Posterior vena cava (tissue), 2 donors: ENCODE measurements at regions not wholly inside any gene's neighbourhood (a gene's known extent, or its start where the extent isn't known, plus 50 kb on each side); places are given as distances from the start of the nearest gene placed in this dataset.

Experiments
- DNase-seq: peaks from one replicate; pipeline ENCODE4 v3.0.0-alpha.2; 2020; ENCODE audit warnings: low spot score
- intact Hi-C, 2 donors: fragments of 100-400 bp; cut with DNase I; formaldehyde crosslinking; loops; one replicate each; pipeline versions ENCODE4 v1.14.1 to v1.14.2; 2022 to 2023
- donor health status: DM: yes; HTN: yes; CAD: no.
- donor health status: DM: yes; HTN: yes; CAD: no.

- intact Hi-C loops = no loop called here
- no peak for DNase-seq
These were observed 97.3 kb upstream of the THRB start for GRCh38 chr3:24591661-24592555.

DNA sequence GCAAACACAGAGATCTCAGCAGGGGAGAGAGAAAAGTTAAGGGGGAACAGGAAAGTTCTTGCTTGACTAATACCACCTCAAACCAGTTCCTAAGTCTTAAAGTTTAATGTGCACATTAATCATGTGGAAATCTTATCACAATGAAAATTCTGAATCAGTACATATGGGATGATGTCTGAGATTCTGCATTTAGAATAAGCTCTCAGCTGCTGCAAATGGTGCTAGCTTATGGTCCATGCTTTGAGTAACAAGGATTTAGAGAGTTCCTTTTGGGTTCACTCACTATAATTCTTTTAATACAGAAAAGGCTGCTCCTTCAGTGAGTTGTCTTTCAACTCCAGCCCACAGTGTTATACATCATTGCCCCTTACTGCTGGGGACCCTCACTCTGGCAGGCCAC lies 99.5 kb upstream of the THRB start:
- DNase-seq = no peak

GRCh38 chr3:24595796-24596195 lies 101.1 kb upstream of the THRB start:
- intact Hi-C loops = no loop called here
- DNase-seq = no peak

More for the DNA sequence above, 99.5 kb upstream of the THRB start:
- intact Hi-C loops = no loop called here

GRCh38 chr3:24596626-24597025 lies 102.0 kb upstream of the THRB start:
- intact Hi-C loops = no loop called here
- DNase-seq = no peak

- DNase-seq = no peak
- intact Hi-C loops = no loop called here
These were observed 104.2 kb upstream of the THRB start for GRCh38 chr3:24598695-24599470.

- no peak for DNase-seq
- intact Hi-C loops = no loop called here
These were observed 106.7 kb upstream of the THRB start for GRCh38 chr3:24601066-24601939.

DNA sequence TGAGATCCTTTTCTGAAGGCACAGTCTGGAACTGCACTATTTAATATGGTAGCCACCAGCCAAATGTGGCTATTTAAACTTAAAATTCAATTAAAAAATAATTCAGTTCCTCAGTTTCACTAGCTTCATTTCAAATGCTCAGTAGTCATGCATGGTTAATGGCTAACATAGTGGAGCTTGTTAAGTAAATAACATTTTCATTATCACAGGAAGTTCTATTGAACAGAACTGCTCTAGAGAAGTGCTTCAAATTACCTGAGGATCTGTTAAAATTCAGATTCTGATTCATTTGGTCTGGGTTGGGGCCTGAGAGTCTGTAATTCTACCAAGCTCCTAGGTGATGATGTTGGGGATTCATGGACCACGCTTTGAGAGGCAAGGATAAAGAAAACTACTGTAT lies 109.6 kb upstream of the THRB start:
- no peak for DNase-seq

DNA sequence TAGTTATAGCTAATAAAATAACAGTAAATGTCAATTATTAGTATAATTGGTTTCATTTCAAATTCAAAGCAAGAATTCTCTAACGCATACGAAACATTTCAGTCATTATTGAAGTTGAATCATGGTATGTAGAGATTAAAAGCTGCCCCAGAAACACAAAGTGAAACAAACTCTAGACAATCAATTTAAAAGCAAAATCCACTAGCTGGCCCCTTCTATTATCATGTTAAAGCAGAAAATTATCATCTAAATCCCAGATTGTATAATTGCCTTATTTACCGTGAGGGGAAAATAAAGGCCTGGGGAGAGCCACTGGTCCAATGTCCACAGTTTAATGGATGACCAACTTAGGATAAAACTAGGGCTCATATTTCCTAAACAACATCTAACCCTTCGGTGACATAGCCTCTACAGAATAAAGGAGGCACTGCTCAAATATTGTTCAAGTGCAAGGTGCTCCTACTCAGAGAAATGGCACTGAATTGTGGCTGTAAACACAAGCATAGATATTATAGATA lies 110.9 kb upstream of the THRB start:
- intact Hi-C loops = no loop called here
- DNase-seq = no peak

More for the DNA sequence above, 109.6 kb upstream of the THRB start:
- intact Hi-C loops = no loop called here

DNA sequence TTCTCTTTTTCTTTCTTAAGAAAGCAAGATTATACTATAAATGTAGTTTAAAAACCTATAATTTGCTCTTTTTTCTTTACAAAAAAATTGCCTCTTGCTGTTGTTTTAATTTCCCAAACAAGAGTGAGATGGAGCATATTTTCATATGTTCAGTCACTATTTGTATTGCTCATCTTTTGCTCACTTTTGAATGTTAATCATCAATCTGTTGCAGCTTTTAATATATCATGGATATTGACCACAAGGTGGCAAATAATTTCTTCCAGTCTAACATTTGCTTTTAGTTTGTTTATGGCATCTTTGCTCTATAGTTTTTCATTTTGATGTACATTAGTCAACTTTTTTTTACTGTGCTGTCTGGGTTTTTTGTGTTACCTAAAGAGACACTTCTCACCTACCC lies 112.6 kb upstream of the THRB start:
- intact Hi-C loops = no loop called here
- no peak for DNase-seq

- intact Hi-C loops = no loop called here
- no peak for DNase-seq
These were observed 114.2 kb upstream of the THRB start for GRCh38 chr3:24608701-24609390.

DNA sequence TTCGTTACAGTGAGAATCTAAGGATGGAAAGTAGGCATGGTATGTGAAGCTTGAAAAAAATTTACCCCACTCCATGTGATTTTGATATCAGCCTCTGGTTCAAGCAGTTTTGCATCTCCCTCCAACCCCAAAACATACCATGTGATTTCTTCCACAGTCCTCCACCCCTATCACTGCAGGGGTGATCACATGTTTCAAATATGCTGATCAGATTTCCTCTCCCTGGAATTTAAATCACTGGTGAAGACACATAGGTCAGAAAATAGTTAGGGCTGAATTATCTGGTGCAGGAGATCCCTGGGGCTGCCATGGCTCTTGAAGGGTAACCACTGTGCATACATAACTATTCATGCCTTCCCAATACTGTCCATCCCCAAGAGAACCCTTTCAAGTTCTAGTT lies 119.7 kb upstream of the THRB start:
- DNase-seq = no peak
- intact Hi-C loops = no loop called here

DNA sequence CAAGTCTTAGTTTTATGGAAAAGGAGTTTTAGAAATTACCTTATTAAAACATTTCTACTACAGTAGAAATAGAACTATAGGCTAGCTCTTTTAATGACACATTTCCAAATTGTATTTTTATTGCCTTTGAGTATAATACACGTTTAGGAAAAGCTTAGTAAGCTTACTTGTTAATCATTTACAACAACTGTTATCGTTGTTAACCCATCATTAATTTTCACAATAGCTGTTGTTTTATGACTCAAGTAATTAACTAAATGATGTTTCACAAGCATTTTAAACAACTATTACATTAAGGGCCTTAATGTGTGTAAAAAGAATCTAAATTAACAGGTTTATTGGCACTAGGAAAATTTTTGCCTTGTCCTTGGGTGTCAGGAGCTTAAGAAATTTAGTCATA lies 120.5 kb upstream of the THRB start:
- no peak for DNase-seq
- intact Hi-C loops = no loop called here

DNA sequence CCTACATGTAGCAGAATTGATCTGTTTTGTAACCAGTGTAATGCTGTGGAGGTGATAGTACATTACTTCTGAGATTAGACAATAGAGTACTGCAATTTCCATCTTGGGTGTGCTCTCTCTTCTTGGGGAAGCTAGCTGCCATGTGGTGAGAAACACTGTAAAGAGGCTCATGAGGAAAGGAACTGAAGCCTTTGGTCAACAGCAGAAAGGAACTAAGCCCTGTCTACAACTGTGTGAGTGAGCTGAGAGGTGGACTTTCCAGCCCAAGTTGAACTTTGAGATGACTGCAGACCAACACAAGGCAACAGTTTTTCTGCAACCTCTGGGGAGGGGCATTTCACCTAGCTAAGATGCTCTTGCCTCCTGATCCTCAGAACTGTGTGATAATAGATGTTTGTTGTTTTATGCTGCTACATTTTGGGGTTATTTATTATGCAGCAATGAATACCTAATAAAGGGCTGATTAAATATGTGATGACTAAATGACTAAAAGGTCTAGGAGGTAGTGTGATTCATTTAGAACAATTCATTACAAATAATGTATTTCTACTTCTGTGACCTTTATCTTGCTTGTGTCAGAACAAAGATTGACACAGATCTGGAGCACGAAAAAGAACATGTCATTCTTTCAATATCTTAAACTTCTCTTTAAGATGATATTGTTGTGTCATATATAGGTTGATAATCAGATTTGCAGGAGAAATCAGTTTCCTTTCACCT lies 121.6 kb upstream of the THRB start:
- no peak for DNase-seq
- intact Hi-C loops = no loop called here

DNA sequence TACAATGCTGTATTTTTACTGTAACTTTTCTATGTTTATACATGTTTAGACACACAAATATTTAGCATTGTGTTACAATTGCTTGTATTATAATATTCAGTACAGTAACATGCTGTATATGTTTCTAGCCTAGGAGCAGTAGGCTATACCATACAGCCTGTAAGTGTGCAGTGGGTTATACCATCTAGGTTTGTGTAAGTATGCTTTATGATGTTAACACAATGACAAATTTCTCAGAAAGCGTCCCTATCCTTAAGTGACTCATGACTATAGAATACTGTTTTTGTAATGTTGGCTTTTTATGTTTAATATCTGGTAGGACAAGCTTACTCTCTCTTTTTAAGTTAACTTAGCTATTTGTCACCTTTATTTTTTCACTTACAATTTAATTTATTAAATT lies 127.5 kb upstream of the THRB start:
- no peak for DNase-seq
- intact Hi-C loops = loop anchor here in 1 of 2 donors (5.0 kb wide), 1 partner anchor 290 kb away; no protein-coding TSS in a partner anchor

DNA sequence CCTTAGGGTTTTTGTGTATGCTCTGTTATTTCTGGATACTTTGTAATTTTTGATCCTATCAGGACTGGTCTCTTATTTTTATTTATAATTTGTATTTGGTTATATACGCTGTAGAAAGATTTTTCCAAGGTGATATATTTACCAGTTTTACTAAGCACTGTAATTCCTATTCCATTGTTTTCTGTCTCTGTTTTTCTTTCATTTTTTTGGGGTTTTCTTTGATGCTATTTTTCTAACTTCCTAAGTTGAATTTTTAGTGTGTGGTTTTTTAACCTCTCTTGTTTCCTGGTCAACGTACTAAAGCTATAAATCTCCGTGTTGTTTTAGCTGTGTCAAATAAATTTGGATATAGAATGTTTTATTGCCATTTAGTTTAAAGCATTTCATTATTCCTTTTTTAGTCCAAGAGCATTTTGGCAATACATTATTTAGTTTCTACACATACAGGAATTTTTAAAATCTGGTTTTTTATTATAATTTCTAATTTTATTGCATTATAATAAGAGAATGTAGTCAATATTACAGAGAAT lies 128.1 kb upstream of the THRB start:
- DNase-seq = no peak
- intact Hi-C loops = loop anchor here in 1 of 2 donors (5.0 kb wide), 1 partner anchor 290 kb away; no protein-coding TSS in a partner anchor

DNA sequence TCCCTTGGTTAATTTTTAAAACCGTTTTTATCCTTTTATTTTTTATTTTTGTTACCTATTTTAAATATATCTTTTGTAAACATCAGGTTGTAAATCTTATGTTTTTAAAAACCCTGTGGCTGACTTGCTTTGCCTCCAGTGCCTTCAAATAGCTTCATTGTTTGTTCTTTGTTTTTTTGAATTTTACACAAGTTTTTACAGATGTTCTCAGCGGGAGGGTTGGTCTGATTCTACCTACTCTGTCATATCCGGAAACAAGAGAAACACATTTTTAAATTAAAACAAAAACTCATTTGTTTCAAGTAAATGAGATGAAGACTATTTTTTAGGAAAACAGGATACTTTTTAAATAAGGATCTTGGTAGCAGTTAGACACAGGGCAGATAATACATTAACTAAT lies 129.0 kb upstream of the THRB start:
- DNase-seq = no peak
- intact Hi-C loops = loop anchor here in 1 of 2 donors (5.0 kb wide), 1 partner anchor 291 kb away; no protein-coding TSS in a partner anchor

- no peak for DNase-seq
- intact Hi-C loops = loop anchor here in 1 of 2 donors (5.0 kb wide), 1 partner anchor 293 kb away; no protein-coding TSS in a partner anchor
These were observed 130.5 kb upstream of the THRB start for GRCh38 chr3:24624938-24625681.
